Muscle layer of colon (tissue), 2 donors: ENCODE measurements at regions not wholly inside any gene's neighbourhood (a gene's known extent, or its start where the extent isn't known, plus 50 kb on each side); places are given as distances from the start of the nearest gene placed in this dataset.
A peak's percentile ranks its signal among the peaks of the same experiment; 100 is the strongest.

Experiments
- H3K27ac ChIP-seq: one replicate; pipeline ENCODE4 v1.7.0; 2013; ENCODE audit warnings: low read depth, mild to moderate bottlenecking, low read length, moderate library complexity
- H3K27me3 ChIP-seq, 2 donors: one replicate each; pipeline ENCODE4 v1.7.0; 2013; ENCODE audit warnings: low read length in 2 of 2, mild to moderate bottlenecking in 2 of 2; ENCODE audit not compliant: insufficient read depth in 2 of 2, control insufficient read depth in 1 of 2
- H3K36me3 ChIP-seq: one replicate; pipeline ENCODE4 v1.7.0; 2013; ENCODE audit warnings: mild to moderate bottlenecking, low read length; ENCODE audit not compliant: insufficient read depth
- H3K4me1 ChIP-seq: one replicate; pipeline ENCODE4 v1.7.0; 2013; ENCODE audit warnings: mild to moderate bottlenecking, low read length; ENCODE audit not compliant: insufficient read depth
- H3K4me3 ChIP-seq, 2 donors: one replicate each; pipeline ENCODE4 v1.7.0; 2013; ENCODE audit warnings: low read length in 2 of 2, low read depth in 1 of 2, mild to moderate bottlenecking in 1 of 2, moderate library complexity in 1 of 2
- H3K9ac ChIP-seq: one replicate; pipeline ENCODE4 v1.7.0; 2013; ENCODE audit warnings: low read length
- H3K9me3 ChIP-seq: one replicate; pipeline ENCODE4 v1.7.0; 2013; ENCODE audit warnings: mild to moderate bottlenecking, low read length
- donor health status: abdominal sarcoma.
- donor health status: Adenocarcinoma of cecum.

- Histone ChIP-seq H3K9ac (no peak overlapping the region), H3K4me1 (no peaks in the 10 kb centered on the region), H3K27ac (no peak overlapping the region), H3K9me3 (no peaks in the 10 kb centered on the region), H3K36me3 (no peaks in the 10 kb centered on the region), H3K4me3 (no peak overlapping the region), H3K27me3 (no peaks in the 10 kb centered on the region)
Measured at GRCh38 chr2:230643576-230644291, 68.9 kb upstream of the CAB39 start.

- H3K9ac ChIP-seq = no peak overlapping the region
- H3K27ac ChIP-seq = no peak overlapping the region
Measured at GRCh38 chr2:230644356-230644935, 68.2 kb upstream of the CAB39 start.

GRCh38 chr2:230648356-230648755 lies 64.3 kb upstream of the CAB39 start:
- no peak overlapping the region for H3K9ac ChIP-seq
- H3K36me3 ChIP-seq = no peaks in the 10 kb centered on the region
- H3K9me3 ChIP-seq = no peaks in the 10 kb centered on the region
- no peaks in the 10 kb centered on the region for H3K4me1 ChIP-seq
- H3K4me3 ChIP-seq = no peak overlapping the region
- no peaks in the 10 kb centered on the region for H3K27me3 ChIP-seq
- H3K27ac ChIP-seq = no peak overlapping the region

More at GRCh38 chr2:230644356-230644935, 68.2 kb upstream of the CAB39 start:
- Histone ChIP-seq H3K9me3 (no peaks in the 10 kb centered on the region), H3K27me3 (no peaks in the 10 kb centered on the region), H3K4me1 (no peaks in the 10 kb centered on the region), H3K4me3 (no peak overlapping the region), H3K36me3 (no peaks in the 10 kb centered on the region)

GRCh38 chr2:230650585-230651137 lies 62.0 kb upstream of the CAB39 start:
- Histone ChIP-seq H3K27me3 (no peaks in the 10 kb centered on the region), H3K4me1 (no peaks in the 10 kb centered on the region), H3K4me3 (no peak overlapping the region), H3K9ac (no peak overlapping the region), H3K9me3 (no peaks in the 10 kb centered on the region), H3K27ac (no peak overlapping the region), H3K36me3 (no peaks in the 10 kb centered on the region)

- Histone ChIP-seq H3K9ac (no peak overlapping the region), H3K4me1 (peaks cover 3% of the 10 kb centered on the region), H3K36me3 (no peaks in the 10 kb centered on the region), H3K4me3 (no peak overlapping the region), H3K27me3 (no peaks in the 10 kb centered on the region), H3K9me3 (no peaks in the 10 kb centered on the region), H3K27ac (no peak overlapping the region)
Measured at GRCh38 chr2:230654057-230654456, 58.6 kb upstream of the CAB39 start.

- no peaks in the 10 kb centered on the region for H3K36me3 ChIP-seq
- no peak overlapping the region for H3K27ac ChIP-seq
- H3K4me1 ChIP-seq = peaks cover 3% of the 10 kb centered on the region
Measured at GRCh38 chr2:230657462-230657861, 55.2 kb upstream of the CAB39 start.

GRCh38 chr2:230657906-230658305 lies 54.7 kb upstream of the CAB39 start:
- Histone ChIP-seq H3K36me3 (no peaks in the 10 kb centered on the region), H3K27ac (no peak overlapping the region), H3K27me3 (no peaks in the 10 kb centered on the region), H3K4me1 (peaks cover 3% of the 10 kb centered on the region), H3K4me3 (no peak overlapping the region), H3K9ac (no peak overlapping the region), H3K9me3 (no peaks in the 10 kb centered on the region)

More at GRCh38 chr2:230657462-230657861, 55.2 kb upstream of the CAB39 start:
- no peaks in the 10 kb centered on the region for H3K9me3 ChIP-seq
- H3K27me3 ChIP-seq = no peaks in the 10 kb centered on the region
- H3K9ac ChIP-seq = no peak overlapping the region
- no peak overlapping the region for H3K4me3 ChIP-seq

GRCh38 chr2:230658577-230658876 lies 54.1 kb upstream of the CAB39 start:
- peaks cover 3% of the 10 kb centered on the region for H3K4me1 ChIP-seq
- no peak overlapping the region for H3K4me3 ChIP-seq
- H3K27ac ChIP-seq = no peak overlapping the region
- no peaks in the 10 kb centered on the region for H3K9me3 ChIP-seq
- no peaks in the 10 kb centered on the region for H3K27me3 ChIP-seq
- no peaks in the 10 kb centered on the region for H3K36me3 ChIP-seq
- no peak overlapping the region for H3K9ac ChIP-seq

GRCh38 chr2:230658877-230659652 lies 53.6 kb upstream of the CAB39 start:
- H3K4me1 ChIP-seq = peaks cover 3% of the 10 kb centered on the region
- no peaks in the 10 kb centered on the region for H3K9me3 ChIP-seq
- no peaks in the 10 kb centered on the region for H3K36me3 ChIP-seq
- H3K27ac ChIP-seq = peak overlapping the region; percentile 7
- H3K4me3 ChIP-seq = no peak overlapping the region
- no peak overlapping the region for H3K9ac ChIP-seq
- H3K27me3 ChIP-seq = no peaks in the 10 kb centered on the region

- Histone ChIP-seq H3K36me3 (no peaks in the 10 kb centered on the region), H3K27me3 (no peaks in the 10 kb centered on the region), H3K27ac (no peak overlapping the region), H3K4me3 (no peak overlapping the region), H3K9me3 (no peaks in the 10 kb centered on the region), H3K4me1 (peaks cover 7% of the 10 kb centered on the region), H3K9ac (no peak overlapping the region)
Measured at GRCh38 chr2:230660294-230661060, 52.2 kb upstream of the CAB39 start.
